Left ventricle myocardium inferior (tissue), 1 donor: ENCODE measurements at regions not wholly inside any gene's neighbourhood (a gene's known extent, or its start where the extent isn't known, plus 50 kb on each side); places are given as distances from the start of the nearest gene placed in this dataset.

ENCODE experiments used
- DNase-seq: peaks from one replicate; pipeline ENCODE4 v3.0.0-alpha.2; 2020
- H3K27ac ChIP-seq: fragments of 200-600 bp; replicated peaks from 2 replicates; pipeline ENCODE4 v1.8.0; 2021
- H3K27me3 ChIP-seq: fragments of 200-600 bp; 2 replicates; pipeline ENCODE4 v1.8.0; 2021; ENCODE audit warnings: low read depth
- H3K36me3 ChIP-seq: fragments of 200-600 bp; 2 replicates; pipeline ENCODE4 v1.8.0; 2021
- H3K4me1 ChIP-seq: fragments of 200-600 bp; 2 replicates; pipeline ENCODE4 v1.8.0; 2021
- H3K4me3 ChIP-seq: fragments of 200-600 bp; 2 replicates; pipeline ENCODE4 v1.8.0; 2021; ENCODE audit warnings: mild to moderate bottlenecking, moderate library complexity
- H3K9me3 ChIP-seq: fragments of 200-600 bp; replicated peaks from 2 replicates; pipeline ENCODE4 v1.8.0; 2021
- intact Hi-C: fragments of 100-400 bp; cut with micrococcal nuclease; formaldehyde crosslinking; loops from one replicate; pipeline ENCODE4 v1.11.0; 2022
- TF ChIP-seq, protein P1 (sequence below): fragments of 200-600 bp; IDR thresholded peaks from 2 replicates; pipeline ENCODE4 v1.8.0; 2021; ENCODE audit warnings: antibody characterized with exemption, mild to moderate bottlenecking, borderline replicate concordance
- donor health status: DM: no; HTN: yes; CAD: no; lungs with severe emphysema.

DNA sequence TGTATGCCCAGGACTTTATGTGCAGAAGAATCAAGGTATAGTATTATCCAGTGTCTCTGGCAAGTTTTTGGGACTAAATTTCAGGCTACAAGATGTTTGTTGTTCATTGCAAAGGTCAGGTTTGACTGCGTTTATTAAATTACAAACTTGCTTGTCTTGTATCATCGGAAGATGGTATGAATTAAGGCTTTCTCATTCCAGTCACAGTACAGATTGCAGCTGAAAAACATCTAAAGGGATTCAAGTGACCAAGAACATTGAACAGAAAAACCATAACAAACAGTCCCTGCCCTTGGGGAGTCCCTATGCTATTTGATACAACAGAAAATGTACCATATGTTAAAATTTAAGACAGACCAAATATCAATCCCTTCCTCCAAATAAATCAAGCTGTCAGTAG is 244.7 kb upstream of the TNC start:
- TF ChIP-seq, protein P1, sequence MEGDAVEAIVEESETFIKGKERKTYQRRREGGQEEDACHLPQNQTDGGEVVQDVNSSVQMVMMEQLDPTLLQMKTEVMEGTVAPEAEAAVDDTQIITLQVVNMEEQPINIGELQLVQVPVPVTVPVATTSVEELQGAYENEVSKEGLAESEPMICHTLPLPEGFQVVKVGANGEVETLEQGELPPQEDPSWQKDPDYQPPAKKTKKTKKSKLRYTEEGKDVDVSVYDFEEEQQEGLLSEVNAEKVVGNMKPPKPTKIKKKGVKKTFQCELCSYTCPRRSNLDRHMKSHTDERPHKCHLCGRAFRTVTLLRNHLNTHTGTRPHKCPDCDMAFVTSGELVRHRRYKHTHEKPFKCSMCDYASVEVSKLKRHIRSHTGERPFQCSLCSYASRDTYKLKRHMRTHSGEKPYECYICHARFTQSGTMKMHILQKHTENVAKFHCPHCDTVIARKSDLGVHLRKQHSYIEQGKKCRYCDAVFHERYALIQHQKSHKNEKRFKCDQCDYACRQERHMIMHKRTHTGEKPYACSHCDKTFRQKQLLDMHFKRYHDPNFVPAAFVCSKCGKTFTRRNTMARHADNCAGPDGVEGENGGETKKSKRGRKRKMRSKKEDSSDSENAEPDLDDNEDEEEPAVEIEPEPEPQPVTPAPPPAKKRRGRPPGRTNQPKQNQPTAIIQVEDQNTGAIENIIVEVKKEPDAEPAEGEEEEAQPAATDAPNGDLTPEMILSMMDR = no peak
- intact Hi-C loops = no loop called here
- Histone ChIP-seq H3K27me3 (no peaks in the 10 kb centered on the region), H3K4me3 (no peak overlapping the region), H3K9me3 (no peaks in the 10 kb centered on the region), H3K27ac (no peak overlapping the region), H3K4me1 (no peaks in the 10 kb centered on the region), H3K36me3 (no peaks in the 10 kb centered on the region)
- no peak for DNase-seq

DNA sequence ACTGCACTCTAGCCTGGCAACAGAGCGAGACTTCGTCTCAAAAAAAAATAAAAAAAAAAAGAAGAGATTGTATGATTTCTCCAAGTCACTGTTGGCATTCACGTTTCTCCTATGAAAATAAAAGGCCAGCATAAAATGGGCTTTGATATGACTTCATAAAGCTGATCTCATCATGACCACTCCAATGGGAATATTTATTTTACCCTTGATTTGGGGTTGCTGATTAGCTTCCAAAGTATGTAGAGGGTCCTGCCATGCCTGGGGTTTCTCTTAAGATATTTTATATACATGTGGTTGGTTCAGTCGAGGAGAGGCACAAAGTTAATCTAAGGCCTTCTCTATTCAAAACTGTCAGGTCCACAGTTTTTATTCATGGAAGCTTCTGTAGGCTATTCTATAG is 247.0 kb upstream of the TNC start:
- Histone ChIP-seq H3K4me1 (no peaks in the 10 kb centered on the region), H3K4me3 (no peak overlapping the region), H3K36me3 (no peaks in the 10 kb centered on the region), H3K9me3 (no peaks in the 10 kb centered on the region), H3K27ac (no peak overlapping the region), H3K27me3 (no peaks in the 10 kb centered on the region)
- intact Hi-C loops = no loop called here
- no peak for DNase-seq
- TF ChIP-seq, protein P1 = no peak

DNA sequence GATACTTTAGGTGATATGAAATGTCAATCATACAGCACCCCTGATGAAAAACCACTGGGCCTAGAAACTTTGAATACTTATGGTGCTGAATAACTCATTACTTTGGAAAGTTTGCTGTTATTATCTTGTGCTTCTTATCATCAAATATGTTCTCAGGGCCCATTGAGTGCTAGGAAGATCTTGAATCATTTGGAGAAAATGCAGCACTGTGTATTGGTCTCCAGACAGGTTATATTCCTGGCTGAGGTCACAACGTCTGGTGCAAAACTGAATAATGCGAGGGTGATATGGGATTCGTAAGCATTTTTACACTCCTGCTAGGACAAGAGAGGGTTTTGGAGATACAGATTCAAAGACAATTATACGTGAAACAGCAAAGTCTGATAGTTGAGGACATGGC is 249.4 kb upstream of the TNC start:
- peaks cover 6% of the 10 kb centered on the region for H3K9me3 ChIP-seq
- no peak overlapping the region for H3K4me3 ChIP-seq
- no peaks in the 10 kb centered on the region for H3K36me3 ChIP-seq
- DNase-seq = no peak
- no peaks in the 10 kb centered on the region for H3K27me3 ChIP-seq
- TF ChIP-seq, protein P1 = no peak
- H3K4me1 ChIP-seq = no peaks in the 10 kb centered on the region
- intact Hi-C loops = no loop called here
- no peak overlapping the region for H3K27ac ChIP-seq

DNA sequence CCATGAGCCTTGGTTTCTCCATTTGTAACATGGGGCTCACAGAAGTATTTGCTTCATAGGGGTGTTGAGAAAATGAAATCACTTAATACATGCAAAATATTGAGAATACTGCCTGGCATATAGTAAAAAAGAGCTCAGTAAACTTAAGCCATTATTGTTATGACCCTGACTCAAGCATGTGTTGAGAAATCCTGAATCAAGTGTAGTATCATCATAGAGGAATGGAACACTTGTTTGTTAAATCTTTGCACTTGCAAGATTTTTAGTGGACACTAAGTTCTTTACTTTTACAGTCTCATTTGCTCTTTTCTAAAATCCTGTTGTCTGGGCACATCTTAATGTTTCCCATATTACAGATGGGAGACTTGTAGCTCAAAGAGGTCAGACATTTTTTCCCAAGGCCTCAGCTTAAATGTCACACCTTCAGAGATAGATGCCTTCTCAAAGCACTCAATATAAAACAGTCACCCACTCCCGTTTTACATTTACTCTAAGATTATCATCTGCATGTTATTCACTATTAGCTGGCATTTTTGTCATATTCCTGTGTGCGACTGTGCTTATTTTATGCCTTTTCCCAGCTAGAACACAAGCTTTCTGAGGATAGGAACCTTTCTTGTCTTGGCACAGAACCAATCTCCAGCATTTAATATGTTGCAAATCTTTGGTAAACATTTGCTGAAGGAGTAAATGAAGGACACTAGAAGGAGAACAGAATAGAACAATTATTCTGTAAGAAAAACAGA is 250.0 kb upstream of the TNC start:
- Histone ChIP-seq H3K36me3 (no peaks in the 10 kb centered on the region), H3K4me1 (no peaks in the 10 kb centered on the region), H3K27me3 (no peaks in the 10 kb centered on the region), H3K4me3 (no peak overlapping the region), H3K27ac (no peak overlapping the region), H3K9me3 (peaks cover 6% of the 10 kb centered on the region)
- intact Hi-C loops = no loop called here
- no peak for DNase-seq
- TF ChIP-seq, protein P1 = no peak

GRCh38 chr9:115369322-115369957 is 251.5 kb upstream of the TNC start:
- Histone ChIP-seq H3K4me1 (no peaks in the 10 kb centered on the region), H3K27me3 (no peaks in the 10 kb centered on the region), H3K9me3 (peaks cover 6% of the 10 kb centered on the region), H3K36me3 (no peaks in the 10 kb centered on the region), H3K27ac (no peak overlapping the region), H3K4me3 (no peak overlapping the region)
- intact Hi-C loops = no loop called here
- TF ChIP-seq, protein P1 = no peak
- peak; percentile 23 for DNase-seq
